Right cardiac atrium (tissue), 5 donors: ENCODE measurements at regions not wholly inside any gene's neighbourhood (a gene's known extent, or its start where the extent isn't known, plus 50 kb on each side); places are given as distances from the start of the nearest gene placed in this dataset.
A peak's percentile ranks its signal among the peaks of the same experiment; 100 is the strongest.

Experiments
- ATAC-seq, 2 donors: fragments of 200-7000 bp; cut with Tn5 transposase; one replicate each; pipeline versions ENCODE4 v1.8.0 to v1.9.1; 2020; ENCODE audit warnings: moderate library complexity in 2 of 2, mild to moderate bottlenecking in 1 of 2
- DNase-seq, 3 donors: peaks; one replicate each; pipeline ENCODE4 v3.0.0-alpha.2; 2020
- H3K27ac ChIP-seq: one replicate; pipeline ENCODE4 v1.5.1; 2013; ENCODE audit warnings: mild to moderate bottlenecking, low read length, control low read depth, moderate library complexity
- H3K27me3 ChIP-seq: one replicate; pipeline ENCODE4 v1.6.1; 2013; ENCODE audit not compliant: control insufficient read depth, insufficient read depth
- H3K4me1 ChIP-seq: one replicate; pipeline ENCODE4 v1.6.1; 2013; ENCODE audit warnings: low read length; ENCODE audit not compliant: control insufficient read depth, insufficient read depth
- H3K4me3 ChIP-seq: one replicate; pipeline ENCODE4 v1.5.1; 2013; ENCODE audit warnings: low read length, control low read depth
- H3K9me3 ChIP-seq: one replicate; pipeline ENCODE4 v1.6.1; 2013; ENCODE audit warnings: low read length; ENCODE audit not compliant: control insufficient read depth
- WGBS: extraction: QIAGEN DNeasy Blood & Tissue Kit; methylation state at CpG from one replicate; pipeline ENCODE4 v1.1.7; 2013; 5-methylcytosine and 5-hydroxymethylcytosine counted together
- intact Hi-C, 4 donors: fragments of 100-400 bp; cut with DNase I; formaldehyde crosslinking; loops; one replicate each; pipeline versions ENCODE4 v1.11.0 to v1.14.0; 2022 to 2023
- donor health status: healthy with polysubstance abuse.
- donor health status: DM: no; HTN: yes; CAD: no.
- donor health status: DM: no; HTN: no; CAD: no.
- donor health status: DM: no; HTN: yes; CAD: no; lungs with severe emphysema.
- donor health status: DM: yes; HTN: yes; CAD: no.

- ATAC-seq (no peak), DNase-seq (no peak)
- intact Hi-C loops, result no loop called here
- Histone ChIP-seq H3K9me3 (no peaks in the 10 kb centered on the region), H3K4me3 (no peak overlapping the region), H3K4me1 (no peaks in the 10 kb centered on the region), H3K27ac (no peak overlapping the region), H3K27me3 (no peaks in the 10 kb centered on the region)
Observed at GRCh38 chr4:17138847-17139246, 240.4 kb upstream of the LDB2 start.

- intact Hi-C loops, result no loop called here
- Histone ChIP-seq H3K9me3 (no peaks in the 10 kb centered on the region), H3K27ac (no peak overlapping the region), H3K4me1 (no peaks in the 10 kb centered on the region), H3K27me3 (no peaks in the 10 kb centered on the region), H3K4me3 (no peak overlapping the region)
- no peak for ATAC-seq
- no peak for DNase-seq
Observed at GRCh38 chr4:17134565-17134964, 236.1 kb upstream of the LDB2 start.

- H3K4me1 ChIP-seq, result no peaks in the 10 kb centered on the region
- no peak overlapping the region for H3K4me3 ChIP-seq
- intact Hi-C loops, result no loop called here
- no peak overlapping the region for H3K27ac ChIP-seq
- H3K27me3 ChIP-seq, result no peaks in the 10 kb centered on the region
- 81% methylated on average over 3 of the region's 3 CpGs for WGBS
- H3K9me3 ChIP-seq, result no peaks in the 10 kb centered on the region
- ATAC-seq, result no peak
- DNase-seq, result no peak
Observed at GRCh38 chr4:17134100-17134499, 235.7 kb upstream of the LDB2 start.

- Histone ChIP-seq H3K9me3 (no peaks in the 10 kb centered on the region), H3K27ac (no peak overlapping the region), H3K27me3 (no peaks in the 10 kb centered on the region), H3K4me3 (no peak overlapping the region), H3K4me1 (no peaks in the 10 kb centered on the region)
- DNase-seq, result no peak
- intact Hi-C loops, result no loop called here
- no peak for ATAC-seq
- 92% methylated on average over 2 of the region's 2 CpGs for WGBS
Observed at GRCh38 chr4:17132226-17132625, 233.8 kb upstream of the LDB2 start.

GRCh38 chr4:17128268-17128667, 229.8 kb upstream of the LDB2 start:
- DNase-seq (no peak), ATAC-seq (peak; percentile 51 to 53)
- no peaks in the 10 kb centered on the region for H3K9me3 ChIP-seq
- no peak overlapping the region for H3K4me3 ChIP-seq
- WGBS, result 51% methylated on average over 2 of the region's 2 CpGs
- intact Hi-C loops, result no loop called here
- H3K27ac ChIP-seq, result no peak overlapping the region
- H3K4me1 ChIP-seq, result no peaks in the 10 kb centered on the region
- H3K27me3 ChIP-seq, result no peaks in the 10 kb centered on the region

- no peaks in the 10 kb centered on the region for H3K4me1 ChIP-seq
- no peaks in the 10 kb centered on the region for H3K9me3 ChIP-seq
- H3K4me3 ChIP-seq, result no peak overlapping the region
- DNase-seq (no peak), ATAC-seq (no peak)
- H3K27me3 ChIP-seq, result no peaks in the 10 kb centered on the region
- H3K27ac ChIP-seq, result no peak overlapping the region
- 94% methylated on average over 1 of the region's 1 CpG for WGBS
- intact Hi-C loops, result no loop called here
Observed at GRCh38 chr4:17126321-17126966, 228.0 kb upstream of the LDB2 start.

- Histone ChIP-seq H3K27me3 (no peaks in the 10 kb centered on the region), H3K27ac (no peak overlapping the region), H3K4me1 (no peaks in the 10 kb centered on the region), H3K9me3 (no peaks in the 10 kb centered on the region), H3K4me3 (no peak overlapping the region)
- ATAC-seq, result no peak
- intact Hi-C loops, result no loop called here
- no peak for DNase-seq
- 79% methylated on average over 4 of the region's 4 CpGs for WGBS
Observed at GRCh38 chr4:17124767-17125166, 226.3 kb upstream of the LDB2 start.

- Histone ChIP-seq H3K9me3 (no peaks in the 10 kb centered on the region), H3K4me1 (no peaks in the 10 kb centered on the region), H3K27ac (no peak overlapping the region), H3K27me3 (no peaks in the 10 kb centered on the region), H3K4me3 (no peak overlapping the region)
- DNase-seq, result no peak
- intact Hi-C loops, result no loop called here
- ATAC-seq, result no peak
- WGBS, result 57% methylated on average over 1 of the region's 1 CpG
Observed at GRCh38 chr4:17120761-17121160, 222.3 kb upstream of the LDB2 start.

GRCh38 chr4:17117746-17118145, 219.3 kb upstream of the LDB2 start:
- intact Hi-C loops, result no loop called here

GRCh38 chr4:17115583-17115982, 217.1 kb upstream of the LDB2 start:
- H3K4me3 ChIP-seq, result no peak overlapping the region
- DNase-seq, result no peak
- 77% methylated on average over 5 of the region's 5 CpGs for WGBS
- no peak for ATAC-seq
- intact Hi-C loops, result no loop called here
- no peak overlapping the region for H3K27ac ChIP-seq
- no peaks in the 10 kb centered on the region for H3K9me3 ChIP-seq
- no peaks in the 10 kb centered on the region for H3K27me3 ChIP-seq
- no peaks in the 10 kb centered on the region for H3K4me1 ChIP-seq

More at GRCh38 chr4:17117746-17118145, 219.3 kb upstream of the LDB2 start:
- H3K9me3 ChIP-seq, result no peaks in the 10 kb centered on the region
- no peak for DNase-seq
- no peak overlapping the region for H3K27ac ChIP-seq
- no peak overlapping the region for H3K4me3 ChIP-seq
- no peaks in the 10 kb centered on the region for H3K27me3 ChIP-seq
- WGBS, result 93% methylated on average over 4 of the region's 4 CpGs
- ATAC-seq, result no peak
- H3K4me1 ChIP-seq, result no peaks in the 10 kb centered on the region

- DNase-seq (no peak), ATAC-seq (peak; percentile 16 to 44)
- Histone ChIP-seq H3K4me3 (no peak overlapping the region), H3K9me3 (no peaks in the 10 kb centered on the region), H3K4me1 (no peaks in the 10 kb centered on the region), H3K27me3 (no peaks in the 10 kb centered on the region), H3K27ac (no peak overlapping the region)
- 59% methylated on average over 4 of the region's 4 CpGs for WGBS
- intact Hi-C loops, result no loop called here
Observed at GRCh38 chr4:17112292-17112659, 213.8 kb upstream of the LDB2 start.

GRCh38 chr4:17109126-17109525, 210.7 kb upstream of the LDB2 start:
- WGBS, result 27% methylated on average over 2 of the region's 2 CpGs
- H3K4me3 ChIP-seq, result no peak overlapping the region
- H3K27me3 ChIP-seq, result no peaks in the 10 kb centered on the region
- H3K4me1 ChIP-seq, result no peaks in the 10 kb centered on the region
- intact Hi-C loops, result no loop called here
- ATAC-seq, result no peak
- H3K9me3 ChIP-seq, result no peaks in the 10 kb centered on the region
- DNase-seq, result no peak
- no peak overlapping the region for H3K27ac ChIP-seq
